Stimulated activated naive CD4-positive, alpha-beta T cell (primary cell): ENCODE measurements at regions not wholly inside any gene's neighbourhood (a gene's known extent, or its start where the extent isn't known, plus 50 kb on each side); places are given as distances from the start of the nearest gene placed in this dataset.
A peak's percentile ranks its signal among the peaks of the same experiment; 100 is the strongest.

Experiments used
- DNase-seq, 6 experiments: peaks; one replicate each; lab custom pipeline; 2025; lab: John Stamatoyannopoulos, UW

GRCh38 chr18:22544626-22545025 is 126.9 kb upstream of the CTAGE1 start:
- no peak for DNase-seq

GRCh38 chr18:22545066-22545760 is 127.5 kb upstream of the CTAGE1 start:
- no peak for DNase-seq

GRCh38 chr18:22546905-22547570 is 129.3 kb upstream of the CTAGE1 start:
- no peak for DNase-seq

- no peak for DNase-seq
Observed at GRCh38 chr18:22547807-22548561, 130.3 kb upstream of the CTAGE1 start.

DNA sequence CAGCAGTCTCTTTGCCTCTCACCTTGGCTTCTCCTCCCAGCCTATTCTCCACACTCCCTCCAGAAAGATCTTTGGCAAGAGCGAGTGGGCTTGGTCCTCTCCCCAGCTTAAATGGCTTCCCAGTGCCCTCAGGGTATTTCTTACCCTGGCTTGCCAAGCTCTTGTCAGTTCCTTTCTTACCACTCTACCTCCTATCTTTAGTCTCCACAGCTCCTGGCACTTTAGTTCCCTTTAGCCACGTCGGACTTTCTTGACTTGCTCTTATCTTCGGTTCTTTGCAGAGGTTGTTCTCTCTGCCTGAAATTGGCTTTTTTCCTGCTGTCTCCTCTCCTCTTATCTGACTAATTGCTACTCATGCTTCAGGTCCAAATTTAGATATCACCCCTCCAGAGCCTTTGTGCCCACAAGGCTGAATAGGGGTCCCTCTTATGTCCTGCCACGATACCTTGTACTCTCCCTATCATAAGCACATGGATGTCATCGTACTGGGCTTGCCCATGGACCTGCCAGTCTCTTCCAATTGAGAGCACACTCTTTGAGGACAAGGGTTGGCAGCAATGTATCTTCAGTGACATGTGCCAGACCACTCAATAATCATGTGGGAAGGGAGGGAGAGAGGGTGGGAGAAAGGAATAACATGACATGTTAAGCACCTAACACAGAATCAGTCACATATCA is 131.7 kb upstream of the CTAGE1 start:
- DNase-seq = no peak

- DNase-seq = no peak
Observed at GRCh38 chr18:22550366-22550765, 132.7 kb upstream of the CTAGE1 start.

DNA sequence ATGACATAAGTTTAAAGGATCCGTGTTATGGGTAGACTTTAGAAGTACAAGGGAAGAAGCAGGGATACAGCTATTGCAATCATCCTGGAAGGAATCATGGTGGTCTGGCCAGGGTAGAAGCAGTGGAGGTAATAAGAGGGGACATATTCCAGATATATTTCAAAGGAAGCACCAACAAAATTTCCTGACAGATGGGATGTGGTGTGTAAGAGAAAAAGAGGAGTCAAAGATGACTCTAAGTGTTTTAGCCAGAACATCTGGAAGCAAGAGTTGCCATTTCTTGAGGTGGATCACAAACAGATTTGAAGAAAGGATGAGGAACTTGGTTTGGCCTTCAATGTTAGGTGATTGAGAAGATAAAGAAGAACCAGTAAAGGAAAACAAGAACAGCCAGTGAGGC is 133.1 kb upstream of the CTAGE1 start:
- DNase-seq = no peak

GRCh38 chr18:22551536-22552151 is 133.9 kb upstream of the CTAGE1 start:
- no peak for DNase-seq

GRCh38 chr18:22552254-22552653 is 134.5 kb upstream of the CTAGE1 start:
- DNase-seq = no peak

GRCh38 chr18:22552899-22553460 is 135.3 kb upstream of the CTAGE1 start:
- no peak for DNase-seq

- no peak for DNase-seq
Observed at GRCh38 chr18:22556222-22557167, 138.8 kb upstream of the CTAGE1 start.

DNA sequence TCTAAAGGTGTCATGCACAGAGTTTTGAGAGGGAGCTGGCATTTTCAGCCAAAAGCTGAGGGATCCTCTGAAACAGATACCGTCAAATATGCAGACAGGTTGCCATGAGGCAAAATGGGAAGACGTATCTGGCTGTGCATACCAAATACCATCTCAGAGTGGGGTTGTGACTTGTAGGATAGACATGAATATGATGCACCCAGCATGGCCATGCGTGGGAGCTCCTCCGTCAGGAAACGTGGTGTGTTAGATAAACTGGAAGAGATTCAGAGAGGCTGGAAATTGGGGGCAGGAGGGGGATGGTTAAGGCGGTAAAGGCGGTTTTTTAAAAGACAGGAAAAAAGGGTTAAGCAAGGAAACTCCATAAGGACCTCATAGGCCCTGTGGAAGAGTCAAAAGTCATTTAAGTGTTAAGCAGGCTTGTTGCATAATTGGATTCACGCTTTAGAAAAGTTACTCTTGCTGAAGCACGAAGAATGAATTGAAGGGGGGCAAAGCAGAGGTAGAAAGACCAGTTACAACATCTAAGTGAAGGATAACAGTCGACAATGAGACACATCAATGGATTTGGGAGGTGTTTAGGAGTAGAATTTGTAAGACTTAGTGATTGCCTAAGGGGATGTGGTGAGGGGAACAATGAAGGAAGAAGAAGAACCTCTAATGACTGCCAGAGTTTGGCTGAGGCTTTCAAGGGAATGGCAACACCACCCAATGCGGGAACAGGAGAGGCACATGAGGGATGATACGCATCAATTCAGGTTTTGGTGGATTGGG is 139.6 kb upstream of the CTAGE1 start:
- DNase-seq = no peak

GRCh38 chr18:22558945-22559385 is 141.2 kb upstream of the CTAGE1 start:
- no peak for DNase-seq

- DNase-seq = no peak
Observed at GRCh38 chr18:22559414-22560274, 141.9 kb upstream of the CTAGE1 start.

DNA sequence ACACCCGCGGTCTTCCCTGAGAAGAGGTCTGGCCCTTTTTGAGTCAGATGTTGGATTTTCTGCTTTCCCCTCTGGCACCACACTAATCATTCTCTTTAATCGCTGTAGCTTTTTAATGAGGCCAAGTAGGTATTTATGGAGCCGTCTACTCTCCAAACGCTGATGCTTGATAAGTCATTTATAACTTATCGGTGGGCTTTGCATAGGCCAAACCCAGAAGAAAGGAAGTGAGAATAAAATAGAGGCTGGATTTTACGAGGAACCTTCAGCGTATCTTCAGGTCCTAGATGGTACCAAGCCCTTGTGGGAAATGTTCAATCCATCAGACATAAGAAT is 142.5 kb upstream of the CTAGE1 start:
- DNase-seq = no peak

DNA sequence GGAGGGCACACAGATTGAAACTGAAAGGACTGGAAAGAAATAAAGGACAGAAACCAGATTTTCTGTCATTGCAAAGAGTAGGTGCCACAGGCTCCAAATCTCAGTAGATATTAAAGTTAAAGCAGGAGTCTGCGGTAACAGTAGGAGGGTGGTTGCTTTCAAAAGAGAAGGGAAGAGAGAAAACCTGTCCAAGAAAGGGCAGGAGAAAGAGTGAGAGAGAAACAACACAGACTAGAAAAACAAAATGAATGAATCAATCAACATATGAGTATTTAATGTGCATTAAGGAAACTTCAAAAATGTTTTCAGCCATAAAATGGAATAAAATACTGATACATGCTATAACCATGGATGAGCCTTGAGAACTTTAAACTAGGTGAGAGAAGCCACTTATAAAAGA is 143.1 kb upstream of the CTAGE1 start:
- no peak for DNase-seq

DNA sequence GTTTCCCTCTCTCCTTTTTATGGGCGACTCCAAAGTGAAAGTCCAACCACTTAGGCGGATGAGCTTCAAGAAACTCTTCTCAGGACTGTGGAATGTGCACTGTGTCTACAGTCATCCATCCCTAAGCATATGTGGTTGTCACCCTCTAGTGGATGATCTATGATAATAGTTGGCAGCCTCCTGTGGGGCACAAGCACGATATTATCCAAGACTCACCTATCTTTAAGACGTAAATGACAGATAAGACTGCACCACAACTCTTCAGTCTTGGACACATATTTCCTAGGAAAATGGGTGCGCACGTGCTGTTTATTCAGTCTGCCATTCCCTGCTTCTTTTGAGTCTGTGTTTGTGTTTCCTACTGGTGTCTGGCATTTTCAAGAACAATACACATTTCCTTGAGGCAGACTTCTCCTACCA is 145.5 kb upstream of the CTAGE1 start:
- DNase-seq = peak in 1 of 6 experiments; percentile 1

- no peak for DNase-seq
Observed at GRCh38 chr18:22564036-22564435, 146.3 kb upstream of the CTAGE1 start.
